ENCODE measurements at regions not wholly inside any gene's neighbourhood (a gene's known extent, or its start where the extent isn't known, plus 50 kb on each side); places are given as distances from the start of the nearest gene placed in this dataset.

GRCh38 chrX:5163663-5164062 is 1065.0 kb downstream of the NLGN4X start:
- no peaks in the 10 kb centered on the region for H4K20me1 ChIP-seq (ENCODE audit: insufficient read depth)
- no peak overlapping the region for H3K9ac ChIP-seq (ENCODE audit: low read length)

GRCh38 chrX:5155301-5155700 is 1073.4 kb downstream of the NLGN4X start:
- H2AFZ ChIP-seq (ENCODE audit: low read depth, low read length) = no peak overlapping the region
- no peaks in the 10 kb centered on the region for H3K36me3 ChIP-seq (ENCODE audit: insufficient read depth, low read length)
- no peak overlapping the region for H3K4me2 ChIP-seq (ENCODE audit: low read length)
- no peaks in the 10 kb centered on the region for H3K27me3 ChIP-seq (ENCODE audit: insufficient read depth, low read depth, low read length)
- no peaks in the 10 kb centered on the region for H3K79me2 ChIP-seq (replicated peaks; ENCODE audit: insufficient read depth, low read length)
- H3K9me3 ChIP-seq (ENCODE audit: low read length) = no peaks in the 10 kb centered on the region
- no peak overlapping the region for H3K4me3 ChIP-seq (ENCODE audit: low read length)
- no peak overlapping the region for H3K27ac ChIP-seq (ENCODE audit: low read length)
- H4K20me1 ChIP-seq (ENCODE audit: insufficient read depth) = no peaks in the 10 kb centered on the region
- H3F3A ChIP-seq (ENCODE audit: insufficient read depth, low read length, poor library complexity, severe bottlenecking) = no peaks in the 10 kb centered on the region
- H3K9ac ChIP-seq (ENCODE audit: low read length) = no peak overlapping the region
- H3K9me2 ChIP-seq (ENCODE audit: insufficient read depth, low read length) = no peaks in the 10 kb centered on the region
- TF ChIP-seq RAD21 (conservative IDR thresholded peaks at IDR 0.05) (no peak), EP300 (conservative IDR thresholded peaks at IDR 0.05; ENCODE audit: poor library complexity, severe bottlenecking) (no peak), REST (IDR thresholded peaks at IDR 0.05; ENCODE audit: borderline replicate concordance) (no peak), SMC3 (conservative IDR thresholded peaks at IDR 0.05; ENCODE audit: poor library complexity) (no peak), CTCF (IDR thresholded peaks at IDR 0.05; ENCODE audit: poor library complexity, severe bottlenecking) (no peak), TAF1 (IDR thresholded peaks at IDR 0.05; ENCODE audit: low read depth) (no peak), MXI1 (conservative IDR thresholded peaks at IDR 0.05; ENCODE audit: poor library complexity, severe bottlenecking) (no peak)

More at GRCh38 chrX:5163663-5164062, 1065.0 kb downstream of the NLGN4X start:
- no peaks in the 10 kb centered on the region for H3F3A ChIP-seq (ENCODE audit: insufficient read depth, low read length, poor library complexity, severe bottlenecking)
- no peak overlapping the region for H3K4me3 ChIP-seq (ENCODE audit: low read length)
- no peak overlapping the region for H2AFZ ChIP-seq (ENCODE audit: low read depth, low read length)
- H3K9me2 ChIP-seq (ENCODE audit: insufficient read depth, low read length) = no peaks in the 10 kb centered on the region
- no peak overlapping the region for H3K4me2 ChIP-seq (ENCODE audit: low read length)
- H3K27ac ChIP-seq (ENCODE audit: low read length) = no peak overlapping the region
- H3K27me3 ChIP-seq (ENCODE audit: insufficient read depth, low read depth, low read length) = no peaks in the 10 kb centered on the region
- no peaks in the 10 kb centered on the region for H3K36me3 ChIP-seq (ENCODE audit: insufficient read depth, low read length)
- no peak for TF ChIP-seq SMC3 (conservative IDR thresholded peaks at IDR 0.05; ENCODE audit: poor library complexity)
- no peak for TF ChIP-seq CTCF (IDR thresholded peaks at IDR 0.05; ENCODE audit: poor library complexity, severe bottlenecking)
- no peak for TF ChIP-seq EZH2 (IDR thresholded peaks at IDR 0.05; ENCODE audit: borderline replicate concordance, insufficient read depth, low read length, poor library complexity, severe bottlenecking)
- no peak for TF ChIP-seq POLR2AphosphoS5 (IDR thresholded peaks at IDR 0.05)
- TF ChIP-seq REST (IDR thresholded peaks at IDR 0.05; ENCODE audit: borderline replicate concordance) = no peak
- TF ChIP-seq EP300 (conservative IDR thresholded peaks at IDR 0.05; ENCODE audit: poor library complexity, severe bottlenecking) = no peak
- no peak for TF ChIP-seq TAF1 (IDR thresholded peaks at IDR 0.05; ENCODE audit: low read depth)
- no peak for TF ChIP-seq RAD21 (conservative IDR thresholded peaks at IDR 0.05)
- no peak for TF ChIP-seq MXI1 (conservative IDR thresholded peaks at IDR 0.05; ENCODE audit: poor library complexity, severe bottlenecking)
- H3K79me2 ChIP-seq (replicated peaks; ENCODE audit: insufficient read depth, low read length) = no peaks in the 10 kb centered on the region
- H3K9me3 ChIP-seq (ENCODE audit: low read length) = no peaks in the 10 kb centered on the region

Measured in neural cell (in vitro differentiated cells).